B cell (primary cell): ENCODE measurements at regions not wholly inside any gene's neighbourhood (a gene's known extent, or its start where the extent isn't known, plus 50 kb on each side); places are given as distances from the start of the nearest gene placed in this dataset.

ENCODE experiments used
- ATAC-seq: fragments of 200-7000 bp; cut with Tn5 transposase; one replicate; pipeline ENCODE4 v1.10.0; 2021; ENCODE audit warnings: low read depth, mild to moderate bottlenecking, moderate number of reproducible peaks, moderate library complexity
- CTCF ChIA-PET: fragments of 350-600 bp; sonication (Branson Sonifier 250); formaldehyde crosslinking; loops from one replicate; lab custom pipeline; 2021; ENCODE audit warnings: antibody characterized with exemption, inconsistent platforms; lab: Charles Lee
- POLR2A ChIA-PET: fragments of 350-600 bp; sonication (Branson Sonifier 250); formaldehyde crosslinking; loops from one replicate; lab custom pipeline; 2021; ENCODE audit warnings: antibody characterized with exemption; lab: Charles Lee
- DNase-seq: peaks from one replicate; pipeline ENCODE4 v3.0.0; 2013
- H2AFZ ChIP-seq: 2 replicates; pipeline ENCODE4 v1.6.1; 2012; ENCODE audit warnings: mild to moderate bottlenecking, low read depth, low read length; ENCODE audit not compliant: insufficient read depth, poor library complexity, severe bottlenecking
- H3K27ac ChIP-seq, 2 donors: 1 replicate in 1 of 2; 2 replicates in 1 of 2; pipeline ENCODE4 v1.5.1; 2012 to 2013; ENCODE audit warnings: low read length in 2 of 2, mild to moderate bottlenecking in 2 of 2, moderate library complexity in 1 of 2
- H3K27me3 ChIP-seq, 4 experiments: fragments of 200-600 bp in 1 of 4; sonication (generic) in 1 of 4; replicated peaks in 1 of 4; 1 replicate in 2 of 4; 2 replicates in 2 of 4; pipeline versions ENCODE4 v1.6.1 to v1.7.0; 2013 to 2016; ENCODE audit warnings: low read length in 3 of 4, mild to moderate bottlenecking in 2 of 4, mixed read lengths in 1 of 4, moderate library complexity in 1 of 4; ENCODE audit not compliant: insufficient read depth in 4 of 4, control insufficient read depth in 3 of 4; ENCODE audit errors: control extremely low read depth in 1 of 4
- H3K36me3 ChIP-seq, 2 experiments: replicated peaks in 1 of 2; 1 replicate in 1 of 2; 2 replicates in 1 of 2; pipeline versions ENCODE4 v1.6.1 to v1.7.1; 2013; ENCODE audit warnings: low read length in 1 of 2; ENCODE audit not compliant: insufficient read depth in 2 of 2, control insufficient read depth in 1 of 2; ENCODE audit errors: control extremely low read depth in 1 of 2, extremely low read depth in 1 of 2
- H3K4me1 ChIP-seq, 2 donors: fragments of 200-600 bp in 1 of 2; sonication (generic) in 1 of 2; 1 replicate in 1 of 2; 2 replicates in 1 of 2; pipeline versions ENCODE4 v1.5.1 to v1.6.1; 2013 to 2017; ENCODE audit warnings: low read length in 2 of 2; ENCODE audit not compliant: control insufficient read depth in 2 of 2, insufficient read depth in 2 of 2
- H3K4me2 ChIP-seq: replicated peaks from 2 replicates; pipeline ENCODE3; 2012; ENCODE audit warnings: mild to moderate bottlenecking, low read depth, low read length; ENCODE audit not compliant: poor library complexity, severe bottlenecking
- H3K4me3 ChIP-seq, 5 experiments: fragments of 200-600 bp in 1 of 5; sonication (generic) in 1 of 5; 1 replicate in 3 of 5; 2 replicates in 2 of 5; pipeline versions ENCODE4 v1.5.1 to v1.7.0; 2011 to 2016; ENCODE audit warnings: low read length in 4 of 5, mild to moderate bottlenecking in 4 of 5, low read depth in 2 of 5, control low read depth in 1 of 5, moderate library complexity in 1 of 5; ENCODE audit not compliant: insufficient read depth in 1 of 5; ENCODE audit errors: control extremely low read depth in 1 of 5, extremely low read depth in 1 of 5
- H3K79me2 ChIP-seq: fragments of 200-600 bp; sonication (generic); one replicate; pipeline ENCODE4 v1.6.0; 2016; ENCODE audit warnings: low read length; ENCODE audit not compliant: control insufficient read depth, insufficient read depth
- H3K9ac ChIP-seq: fragments of 200-600 bp; sonication (generic); 2 replicates; pipeline ENCODE4 v1.6.1; 2017; ENCODE audit warnings: mild to moderate bottlenecking, low read length, moderate library complexity
- H3K9me3 ChIP-seq, 3 donors: one replicate each; pipeline versions ENCODE4 v1.6.1 to v1.7.1; 2013; ENCODE audit warnings: low read length in 2 of 3; ENCODE audit not compliant: control insufficient read depth in 2 of 3, insufficient read depth in 1 of 3; ENCODE audit errors: control extremely low read depth in 1 of 3
- H4K20me1 ChIP-seq: 2 replicates; pipeline ENCODE4 v1.6.0; 2012; ENCODE audit warnings: mild to moderate bottlenecking, low read length; ENCODE audit not compliant: insufficient read depth, control insufficient read depth, poor library complexity, severe bottlenecking
- H3K27ac Mint-ChIP-seq: one replicate; pipeline ENCODE4 v1.8.0; 2021; ENCODE audit warnings: mixed read lengths
- H3K27me3 Mint-ChIP-seq: one replicate; pipeline ENCODE4 v1.8.0; 2021; ENCODE audit warnings: mixed read lengths
- H3K4me1 Mint-ChIP-seq: one replicate; pipeline ENCODE4 v1.8.0; 2021; ENCODE audit warnings: mixed read lengths
- H3K4me3 Mint-ChIP-seq: one replicate; pipeline ENCODE4 v1.8.0; 2021; ENCODE audit warnings: mixed read lengths
- H3K9me3 Mint-ChIP-seq: one replicate; pipeline ENCODE4 v1.8.0; 2022; ENCODE audit warnings: mixed read lengths; ENCODE audit not compliant: insufficient read depth
- EZH2 ChIP-seq: IDR thresholded peaks from 2 replicates; pipeline ENCODE4 v1.6.1; 2012; ENCODE audit warnings: borderline replicate concordance, low read depth, mild to moderate bottlenecking, moderate library complexity, low read length; ENCODE audit not compliant: insufficient read depth, poor library complexity, severe bottlenecking
- WGBS: methylation state at CpG from one replicate; pipeline ENCODE4 v1.1.5; 2013; ENCODE audit warnings: missing lambda C conversion rate; ENCODE audit not compliant: insufficient coverage; 5-methylcytosine and 5-hydroxymethylcytosine counted together
- intact Hi-C: fragments of 100-400 bp; cut with micrococcal nuclease; formaldehyde crosslinking; loops from one replicate; pipeline ENCODE4 v1.10.0; 2022
- TF ChIP-seq, protein P1 (sequence below): fragments of 200-600 bp; IDR thresholded peaks from one replicate; pipeline ENCODE4 v1.8.0; 2022; ENCODE audit warnings: antibody characterized with exemption, mild to moderate bottlenecking

DNA sequence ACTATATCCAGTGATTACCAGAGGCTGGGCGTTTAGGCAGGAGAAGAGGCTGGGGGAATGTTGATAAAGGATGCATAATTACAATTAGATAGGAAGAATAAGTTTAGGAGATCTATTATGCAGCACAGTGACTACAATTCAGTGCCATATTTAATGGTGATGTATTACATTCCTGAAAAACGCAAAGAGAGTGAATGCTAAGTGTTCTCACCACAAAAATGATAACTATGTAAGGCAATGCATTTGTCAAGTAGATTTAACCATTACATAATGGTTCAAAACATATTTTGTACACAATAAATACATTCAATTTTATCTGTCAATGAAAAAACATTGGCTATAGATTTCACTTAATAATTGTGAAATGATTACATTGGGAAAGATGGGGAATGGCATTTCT, 548.9 kb downstream of the NUF2 start:
- no CpG with 5 or more reads among the region's 2 CpGs for WGBS
- H4K20me1 ChIP-seq = no peaks in the 10 kb centered on the region
- no peak overlapping the region for H3K27ac ChIP-seq
- POLR2A ChIA-PET = no interaction called here
- no peak for ATAC-seq
- no peak overlapping the region for H3K4me2 ChIP-seq
- no peaks in the 10 kb centered on the region for H3K27me3 ChIP-seq
- no peak overlapping the region for H3K9ac ChIP-seq
- no peak overlapping the region for H3K4me3 ChIP-seq
- H3K36me3 ChIP-seq = no peaks in the 10 kb centered on the region
- H3K4me3 Mint-ChIP-seq = no peak overlapping the region
- H3K27ac Mint-ChIP-seq = no peak overlapping the region
- DNase-seq = no peak
- no peaks in the 10 kb centered on the region for H3K4me1 ChIP-seq
- H3K27me3 Mint-ChIP-seq = no peaks in the 10 kb centered on the region
- no peaks in the 10 kb centered on the region for H3K4me1 Mint-ChIP-seq
- intact Hi-C loops = no loop called here
- no peaks in the 10 kb centered on the region for H3K79me2 ChIP-seq
- H3K9me3 ChIP-seq = no peaks in the 10 kb centered on the region
- TF ChIP-seq, protein P1, sequence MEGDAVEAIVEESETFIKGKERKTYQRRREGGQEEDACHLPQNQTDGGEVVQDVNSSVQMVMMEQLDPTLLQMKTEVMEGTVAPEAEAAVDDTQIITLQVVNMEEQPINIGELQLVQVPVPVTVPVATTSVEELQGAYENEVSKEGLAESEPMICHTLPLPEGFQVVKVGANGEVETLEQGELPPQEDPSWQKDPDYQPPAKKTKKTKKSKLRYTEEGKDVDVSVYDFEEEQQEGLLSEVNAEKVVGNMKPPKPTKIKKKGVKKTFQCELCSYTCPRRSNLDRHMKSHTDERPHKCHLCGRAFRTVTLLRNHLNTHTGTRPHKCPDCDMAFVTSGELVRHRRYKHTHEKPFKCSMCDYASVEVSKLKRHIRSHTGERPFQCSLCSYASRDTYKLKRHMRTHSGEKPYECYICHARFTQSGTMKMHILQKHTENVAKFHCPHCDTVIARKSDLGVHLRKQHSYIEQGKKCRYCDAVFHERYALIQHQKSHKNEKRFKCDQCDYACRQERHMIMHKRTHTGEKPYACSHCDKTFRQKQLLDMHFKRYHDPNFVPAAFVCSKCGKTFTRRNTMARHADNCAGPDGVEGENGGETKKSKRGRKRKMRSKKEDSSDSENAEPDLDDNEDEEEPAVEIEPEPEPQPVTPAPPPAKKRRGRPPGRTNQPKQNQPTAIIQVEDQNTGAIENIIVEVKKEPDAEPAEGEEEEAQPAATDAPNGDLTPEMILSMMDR = no peak
- no peak for TF ChIP-seq EZH2
- CTCF ChIA-PET = no interaction called here
- peaks cover 1% of the 10 kb centered on the region for H3K9me3 Mint-ChIP-seq
- no peak overlapping the region for H2AFZ ChIP-seq

DNA sequence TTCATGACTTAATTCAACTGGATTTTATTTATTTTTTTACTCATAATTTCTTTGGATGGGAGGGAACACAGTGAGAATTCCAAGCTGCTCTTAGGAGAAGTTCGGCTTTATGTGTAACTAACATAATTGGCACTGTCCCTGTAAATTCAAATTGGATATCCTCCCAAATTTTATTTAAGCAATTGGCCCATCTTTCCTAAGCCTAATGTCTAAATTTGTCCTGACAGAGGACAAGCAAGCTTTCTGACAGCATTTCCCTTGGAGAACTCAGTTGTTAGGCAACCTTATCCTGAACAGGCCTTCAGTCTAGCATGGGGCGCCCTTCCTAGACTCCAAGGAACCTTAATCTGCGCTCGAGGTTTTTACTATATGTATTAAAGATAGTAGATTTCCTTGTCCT, 550.3 kb downstream of the NUF2 start:
- H2AFZ ChIP-seq = no peak overlapping the region
- H3K27me3 Mint-ChIP-seq = no peaks in the 10 kb centered on the region
- ATAC-seq (no peak), DNase-seq (no peak)
- H3K9me3 Mint-ChIP-seq = no peaks in the 10 kb centered on the region
- no peak for TF ChIP-seq EZH2
- TF ChIP-seq, protein P1 = no peak
- H3K27ac ChIP-seq = no peak overlapping the region
- intact Hi-C loops = no loop called here
- 83% methylated on average over 1 of the region's 4 CpGs for WGBS
- CTCF ChIA-PET = no interaction called here
- no peaks in the 10 kb centered on the region for H3K4me1 Mint-ChIP-seq
- H3K4me3 ChIP-seq = no peak overlapping the region
- H3K4me1 ChIP-seq = no peaks in the 10 kb centered on the region
- H3K79me2 ChIP-seq = no peaks in the 10 kb centered on the region
- no peak overlapping the region for H3K9ac ChIP-seq
- POLR2A ChIA-PET = no interaction called here
- no peak overlapping the region for H3K4me3 Mint-ChIP-seq
- H4K20me1 ChIP-seq = no peaks in the 10 kb centered on the region
- H3K36me3 ChIP-seq = no peaks in the 10 kb centered on the region
- no peaks in the 10 kb centered on the region for H3K9me3 ChIP-seq
- H3K4me2 ChIP-seq = no peak overlapping the region
- no peaks in the 10 kb centered on the region for H3K27me3 ChIP-seq
- H3K27ac Mint-ChIP-seq = no peak overlapping the region
